Activated CD4-positive, alpha-beta memory T cell treated with anti-CD3 and anti-CD28 coated beads for 36 hours (primary cell): ENCODE measurements at regions not wholly inside any gene's neighbourhood (a gene's known extent, or its start where the extent isn't known, plus 50 kb on each side); places are given as distances from the start of the nearest gene placed in this dataset.

Source experiments
- CTCF ChIA-PET: fragments of 350-600 bp; sonication (Branson Sonifier 250); formaldehyde crosslinking; loops from one replicate; lab custom pipeline; 2021; ENCODE audit warnings: antibody characterized with exemption, inconsistent platforms; lab: Charles Lee
- POLR2A ChIA-PET: fragments of 350-600 bp; sonication (Branson Sonifier 250); formaldehyde crosslinking; loops from one replicate; lab custom pipeline; 2021; ENCODE audit warnings: antibody characterized with exemption; lab: Charles Lee
- DNase-seq: peaks from one replicate; pipeline ENCODE4 v3.0.0-alpha.2; 2020
- H3K27ac Mint-ChIP-seq: one replicate; pipeline ENCODE4 v1.8.0; 2021; ENCODE audit warnings: mixed read lengths
- H3K27me3 Mint-ChIP-seq: one replicate; pipeline ENCODE4 v1.8.0; 2021; ENCODE audit warnings: mixed read lengths
- H3K36me3 Mint-ChIP-seq: one replicate; pipeline ENCODE4 v1.8.0; 2021; ENCODE audit warnings: mixed read lengths
- H3K4me1 Mint-ChIP-seq: one replicate; pipeline ENCODE4 v1.8.0; 2021; ENCODE audit warnings: low read depth, mixed read lengths
- H3K4me3 Mint-ChIP-seq: one replicate; pipeline ENCODE4 v1.8.0; 2021; ENCODE audit warnings: mild to moderate bottlenecking, mixed read lengths
- H3K9me3 Mint-ChIP-seq: one replicate; pipeline ENCODE4 v1.8.0; 2021; ENCODE audit warnings: mixed read lengths
- intact Hi-C: fragments of 100-400 bp; cut with micrococcal nuclease; formaldehyde crosslinking; loops from one replicate; pipeline ENCODE4 v1.15.1; 2023

- Mint-ChIP-seq H3K4me1 (no peaks in the 10 kb centered on the region), H3K4me3 (no peak overlapping the region), H3K9me3 (peaks cover 18% of the 10 kb centered on the region), H3K27ac (no peak overlapping the region), H3K27me3 (no peaks in the 10 kb centered on the region), H3K36me3 (no peaks in the 10 kb centered on the region)
- CTCF ChIA-PET: no interaction called here
- intact Hi-C loops: no loop called here
- POLR2A ChIA-PET: no interaction called here
- no peak for DNase-seq
Observed at GRCh38 chr17:54736573-54736972, 164.1 kb upstream of the TOM1L1 start.

- Mint-ChIP-seq H3K4me3 (no peak overlapping the region), H3K27ac (no peak overlapping the region), H3K4me1 (no peaks in the 10 kb centered on the region), H3K9me3 (peaks cover 9% of the 10 kb centered on the region), H3K27me3 (no peaks in the 10 kb centered on the region), H3K36me3 (no peaks in the 10 kb centered on the region)
- no peak for DNase-seq
- ChIA-PET CTCF (no interaction called here), POLR2A (no interaction called here)
- intact Hi-C loops: no loop called here
Observed at GRCh38 chr17:54738496-54738895, 162.2 kb upstream of the TOM1L1 start.

GRCh38 chr17:54744750-54745149, 155.9 kb upstream of the TOM1L1 start:
- POLR2A ChIA-PET: no interaction called here
- Mint-ChIP-seq H3K9me3 (peaks cover 22% of the 10 kb centered on the region), H3K36me3 (peaks cover 1% of the 10 kb centered on the region), H3K4me1 (no peaks in the 10 kb centered on the region), H3K27ac (no peak overlapping the region), H3K4me3 (no peak overlapping the region), H3K27me3 (no peaks in the 10 kb centered on the region)
- no peak for DNase-seq
- intact Hi-C loops: no loop called here
- CTCF ChIA-PET: no interaction called here

GRCh38 chr17:54745239-54745638, 155.4 kb upstream of the TOM1L1 start:
- Mint-ChIP-seq H3K4me1 (no peaks in the 10 kb centered on the region), H3K36me3 (peaks cover 1% of the 10 kb centered on the region), H3K27me3 (no peaks in the 10 kb centered on the region), H3K9me3 (peaks cover 22% of the 10 kb centered on the region), H3K4me3 (no peak overlapping the region), H3K27ac (no peak overlapping the region)
- POLR2A ChIA-PET: no interaction called here
- intact Hi-C loops: no loop called here
- CTCF ChIA-PET: no interaction called here
- no peak for DNase-seq

GRCh38 chr17:54745862-54746261, 154.8 kb upstream of the TOM1L1 start:
- no peak overlapping the region for H3K27ac Mint-ChIP-seq
- H3K4me3 Mint-ChIP-seq: no peak overlapping the region
- intact Hi-C loops: no loop called here
- peaks cover 1% of the 10 kb centered on the region for H3K36me3 Mint-ChIP-seq
- POLR2A ChIA-PET: no interaction called here
- CTCF ChIA-PET: no interaction called here
- peaks cover 22% of the 10 kb centered on the region for H3K9me3 Mint-ChIP-seq
- H3K27me3 Mint-ChIP-seq: no peaks in the 10 kb centered on the region
- DNase-seq: no peak
- no peaks in the 10 kb centered on the region for H3K4me1 Mint-ChIP-seq

- Mint-ChIP-seq H3K27ac (no peak overlapping the region), H3K4me3 (no peak overlapping the region), H3K9me3 (peaks cover 21% of the 10 kb centered on the region), H3K4me1 (no peaks in the 10 kb centered on the region), H3K36me3 (no peaks in the 10 kb centered on the region), H3K27me3 (peaks cover 1% of the 10 kb centered on the region)
- intact Hi-C loops: no loop called here
- no peak for DNase-seq
- ChIA-PET CTCF (no interaction called here), POLR2A (no interaction called here)
Observed at GRCh38 chr17:54749157-54749556, 151.5 kb upstream of the TOM1L1 start.

- H3K27ac Mint-ChIP-seq: no peak overlapping the region
- H3K36me3 Mint-ChIP-seq: no peaks in the 10 kb centered on the region
- peaks cover 1% of the 10 kb centered on the region for H3K27me3 Mint-ChIP-seq
- POLR2A ChIA-PET: no interaction called here
- H3K4me3 Mint-ChIP-seq: no peak overlapping the region
- peak; percentile 9 for DNase-seq
- no peaks in the 10 kb centered on the region for H3K9me3 Mint-ChIP-seq
- CTCF ChIA-PET: interaction anchor here (0.7 to 1.5 kb wide), 2 partner anchors 11 to 15 kb away, joined by 3 read pairs; no protein-coding TSS in a partner anchor
- intact Hi-C loops: no loop called here
- no peaks in the 10 kb centered on the region for H3K4me1 Mint-ChIP-seq
Observed at GRCh38 chr17:54754560-54754959, 146.1 kb upstream of the TOM1L1 start.

- Mint-ChIP-seq H3K27me3 (no peaks in the 10 kb centered on the region), H3K4me1 (no peaks in the 10 kb centered on the region), H3K4me3 (no peak overlapping the region), H3K36me3 (no peaks in the 10 kb centered on the region), H3K9me3 (peaks cover 7% of the 10 kb centered on the region), H3K27ac (no peak overlapping the region)
- DNase-seq: no peak
- POLR2A ChIA-PET: no interaction called here
- CTCF ChIA-PET: no interaction called here
- intact Hi-C loops: no loop called here
Observed at GRCh38 chr17:54760836-54761235, 139.8 kb upstream of the TOM1L1 start.

GRCh38 chr17:54770836-54771235, 129.8 kb upstream of the TOM1L1 start:
- ChIA-PET CTCF (no interaction called here), POLR2A (no interaction called here)
- Mint-ChIP-seq H3K4me1 (no peaks in the 10 kb centered on the region), H3K36me3 (no peaks in the 10 kb centered on the region), H3K27ac (no peak overlapping the region), H3K27me3 (no peaks in the 10 kb centered on the region), H3K4me3 (no peak overlapping the region), H3K9me3 (no peaks in the 10 kb centered on the region)
- intact Hi-C loops: no loop called here
- no peak for DNase-seq

GRCh38 chr17:54771409-54771915, 129.2 kb upstream of the TOM1L1 start:
- no peak overlapping the region for H3K4me3 Mint-ChIP-seq
- H3K36me3 Mint-ChIP-seq: no peaks in the 10 kb centered on the region
- CTCF ChIA-PET: no interaction called here
- H3K4me1 Mint-ChIP-seq: no peaks in the 10 kb centered on the region
- DNase-seq: no peak
- intact Hi-C loops: no loop called here
- no peaks in the 10 kb centered on the region for H3K9me3 Mint-ChIP-seq
- no peak overlapping the region for H3K27ac Mint-ChIP-seq
- POLR2A ChIA-PET: no interaction called here
- no peaks in the 10 kb centered on the region for H3K27me3 Mint-ChIP-seq

GRCh38 chr17:54780238-54780637, 120.4 kb upstream of the TOM1L1 start:
- ChIA-PET POLR2A (no interaction called here), CTCF (no interaction called here)
- no peaks in the 10 kb centered on the region for H3K36me3 Mint-ChIP-seq
- no peak overlapping the region for H3K27ac Mint-ChIP-seq
- H3K4me3 Mint-ChIP-seq: no peak overlapping the region
- no peaks in the 10 kb centered on the region for H3K9me3 Mint-ChIP-seq
- DNase-seq: no peak
- peaks cover 2% of the 10 kb centered on the region for H3K27me3 Mint-ChIP-seq
- intact Hi-C loops: no loop called here
- H3K4me1 Mint-ChIP-seq: no peaks in the 10 kb centered on the region

- H3K27ac Mint-ChIP-seq: no peak overlapping the region
- no peaks in the 10 kb centered on the region for H3K9me3 Mint-ChIP-seq
- intact Hi-C loops: no loop called here
- peaks cover 2% of the 10 kb centered on the region for H3K27me3 Mint-ChIP-seq
- DNase-seq: no peak
- no peak overlapping the region for H3K4me3 Mint-ChIP-seq
- POLR2A ChIA-PET: no interaction called here
- H3K36me3 Mint-ChIP-seq: no peaks in the 10 kb centered on the region
- no peaks in the 10 kb centered on the region for H3K4me1 Mint-ChIP-seq
- CTCF ChIA-PET: no interaction called here
Observed at GRCh38 chr17:54781389-54781788, 119.3 kb upstream of the TOM1L1 start.

- peaks cover 2% of the 10 kb centered on the region for H3K27me3 Mint-ChIP-seq
- H3K4me1 Mint-ChIP-seq: no peaks in the 10 kb centered on the region
- H3K4me3 Mint-ChIP-seq: no peak overlapping the region
- intact Hi-C loops: no loop called here
- ChIA-PET POLR2A (no interaction called here), CTCF (no interaction called here)
- no peak overlapping the region for H3K27ac Mint-ChIP-seq
- no peaks in the 10 kb centered on the region for H3K36me3 Mint-ChIP-seq
- H3K9me3 Mint-ChIP-seq: no peaks in the 10 kb centered on the region
- no peak for DNase-seq
Observed at GRCh38 chr17:54784305-54784704, 116.3 kb upstream of the TOM1L1 start.
